Inferior parietal cortex (tissue), 1 donor: ENCODE measurements at regions not wholly inside any gene's neighbourhood (a gene's known extent, or its start where the extent isn't known, plus 50 kb on each side); places are given as distances from the start of the nearest gene placed in this dataset.
"Not testable (repeated sequence)": the region's sequence is repeated elsewhere in the genome, so short reads cannot be mapped to it uniquely, and the experiment has no call there.

Experiments
- DNase-seq: peaks from one replicate; pipeline ENCODE4 v3.0.0-alpha.2; 2016; ENCODE audit errors: extremely low spot score

- DNase-seq, result no peak
Measured at GRCh38 chr1:119191325-119191724, 50.9 kb upstream of the WARS2 start.

GRCh38 chr1:119204197-119204960, 63.9 kb upstream of the WARS2 start:
- DNase-seq, result no peak

GRCh38 chr1:119204961-119205357, 64.5 kb upstream of the WARS2 start:
- no peak for DNase-seq

- no peak for DNase-seq
Measured at GRCh38 chr1:119209061-119209460, 68.6 kb upstream of the WARS2 start.

GRCh38 chr1:119209596-119210295, 69.3 kb upstream of the WARS2 start:
- DNase-seq, result no peak

GRCh38 chr1:119210296-119210649, 69.8 kb upstream of the WARS2 start:
- DNase-seq, result no peak

GRCh38 chr1:119213213-119213612, 72.8 kb upstream of the WARS2 start:
- not testable (repeated sequence) for DNase-seq

GRCh38 chr1:119214961-119215360, 74.5 kb upstream of the WARS2 start:
- DNase-seq, result not testable (repeated sequence)

- DNase-seq, result no peak
Measured at GRCh38 chr1:119217309-119217828, 76.9 kb upstream of the WARS2 start.

- no peak for DNase-seq
Measured at GRCh38 chr1:119219711-119220110, 79.3 kb upstream of the WARS2 start.

- no peak for DNase-seq
Measured at GRCh38 chr1:119220991-119221390, 80.5 kb upstream of the WARS2 start.

GRCh38 chr1:119222271-119222670, 81.8 kb upstream of the WARS2 start:
- DNase-seq, result no peak

GRCh38 chr1:119225265-119225664, 84.8 kb upstream of the WARS2 start:
- no peak for DNase-seq

- no peak for DNase-seq
Measured at GRCh38 chr1:119225831-119226230, 85.4 kb upstream of the WARS2 start.

GRCh38 chr1:119226321-119226720, 85.9 kb upstream of the WARS2 start:
- DNase-seq, result no peak

- DNase-seq, result no peak
Measured at GRCh38 chr1:119226913-119227312, 86.5 kb upstream of the WARS2 start.

- DNase-seq, result no peak
Measured at GRCh38 chr1:119227456-119227855, 87.0 kb upstream of the WARS2 start.

GRCh38 chr1:119228335-119229080, 88.1 kb upstream of the WARS2 start:
- no peak for DNase-seq

- DNase-seq, result no peak
Measured at GRCh38 chr1:119235120-119235519, 94.7 kb upstream of the WARS2 start.

GRCh38 chr1:119245881-119246280, 105.4 kb upstream of the WARS2 start:
- no peak for DNase-seq

GRCh38 chr1:119249283-119249682, 108.8 kb upstream of the WARS2 start:
- no peak for DNase-seq

GRCh38 chr1:119250299-119250698, 109.8 kb upstream of the WARS2 start:
- DNase-seq, result no peak
